Osteocyte (in vitro differentiated cells): ENCODE measurements at regions not wholly inside any gene's neighbourhood (a gene's known extent, or its start where the extent isn't known, plus 50 kb on each side); places are given as distances from the start of the nearest gene placed in this dataset.

Source experiments
- DNase-seq: peaks from one replicate; pipeline ENCODE4 v3.0.0; 2021; ENCODE audit warnings: mixed read lengths; ENCODE audit not compliant: unreplicated experiment; ENCODE audit errors: extremely low spot score
- H3K27ac Mint-ChIP-seq: one replicate; pipeline ENCODE4 v1.8.0; 2021; ENCODE audit warnings: mild to moderate bottlenecking, mixed read lengths; ENCODE audit not compliant: unreplicated experiment
- H3K27me3 Mint-ChIP-seq: one replicate; pipeline ENCODE4 v1.8.0; 2021; ENCODE audit warnings: mixed read lengths; ENCODE audit not compliant: unreplicated experiment
- H3K36me3 Mint-ChIP-seq: one replicate; pipeline ENCODE4 v1.8.0; 2021; ENCODE audit warnings: mixed read lengths; ENCODE audit not compliant: unreplicated experiment
- H3K4me1 Mint-ChIP-seq: one replicate; pipeline ENCODE4 v1.8.0; 2021; ENCODE audit warnings: mixed read lengths; ENCODE audit not compliant: unreplicated experiment
- H3K4me3 Mint-ChIP-seq: one replicate; pipeline ENCODE4 v1.8.0; 2021; ENCODE audit warnings: mild to moderate bottlenecking, moderate library complexity, mixed read lengths; ENCODE audit not compliant: unreplicated experiment
- H3K9me3 Mint-ChIP-seq: one replicate; pipeline ENCODE4 v1.8.0; 2021; ENCODE audit warnings: mixed read lengths; ENCODE audit not compliant: unreplicated experiment
- CTCF ChIP-seq: fragments of 200-600 bp; sonication (generic); IDR thresholded peaks from 2 replicates; pipeline ENCODE4 v1.5.0; 2021; ENCODE audit warnings: antibody characterized with exemption, mild to moderate bottlenecking, moderate library complexity

DNA sequence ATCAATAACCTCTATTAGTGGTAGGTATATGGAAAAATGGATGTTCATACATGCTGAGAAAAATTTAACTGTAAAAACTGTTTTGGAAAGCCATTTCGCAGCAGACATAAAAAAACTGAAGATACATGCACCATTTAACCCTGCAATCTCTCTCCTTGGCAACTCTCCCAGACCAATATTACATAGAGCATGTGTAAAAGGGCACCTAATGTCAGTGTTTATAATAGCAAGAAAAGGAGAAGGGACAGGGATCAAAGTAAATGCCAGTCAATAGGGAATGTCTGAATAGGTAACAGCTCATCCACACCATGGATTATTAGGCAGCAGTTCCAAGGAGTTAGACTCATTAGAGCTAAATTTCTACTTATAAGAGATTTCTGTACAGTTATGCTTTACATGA, 77.2 kb downstream of the BTG1 start:
- TF ChIP-seq CTCF, result no peak
- H3K4me1 Mint-ChIP-seq, result peaks cover 41% of the 10 kb centered on the region
- H3K36me3 Mint-ChIP-seq, result no peaks in the 10 kb centered on the region
- no peak overlapping the region for H3K27ac Mint-ChIP-seq
- H3K9me3 Mint-ChIP-seq, result peaks cover 10% of the 10 kb centered on the region
- H3K4me3 Mint-ChIP-seq, result no peak overlapping the region
- DNase-seq, result no peak
- no peaks in the 10 kb centered on the region for H3K27me3 Mint-ChIP-seq

- no peaks in the 10 kb centered on the region for H3K36me3 Mint-ChIP-seq
- DNase-seq, result no peak
- peak overlapping the region; percentile 93 for H3K27ac Mint-ChIP-seq
- H3K4me1 Mint-ChIP-seq, result peaks cover 66% of the 10 kb centered on the region
- H3K27me3 Mint-ChIP-seq, result no peaks in the 10 kb centered on the region
- TF ChIP-seq CTCF, result no peak
- H3K9me3 Mint-ChIP-seq, result peaks cover 10% of the 10 kb centered on the region
- no peak overlapping the region for H3K4me3 Mint-ChIP-seq
Observed at GRCh38 chr12:92065639-92066038, 80.0 kb downstream of the BTG1 start.

GRCh38 chr12:92065018-92065499, 80.6 kb downstream of the BTG1 start:
- Mint-ChIP-seq H3K27me3 (no peaks in the 10 kb centered on the region), H3K9me3 (peaks cover 7% of the 10 kb centered on the region), H3K4me1 (peaks cover 65% of the 10 kb centered on the region), H3K36me3 (no peaks in the 10 kb centered on the region), H3K27ac (peak overlapping the region; percentile 93), H3K4me3 (peak overlapping the region; percentile 24)
- no peak for TF ChIP-seq CTCF
- no peak for DNase-seq

- peaks cover 69% of the 10 kb centered on the region for H3K4me1 Mint-ChIP-seq
- no peak for DNase-seq
- peak overlapping the region; percentile 72 for H3K27ac Mint-ChIP-seq
- no peak for TF ChIP-seq CTCF
- H3K9me3 Mint-ChIP-seq, result peaks cover 4% of the 10 kb centered on the region
- peak overlapping the region; percentile 14 for H3K4me3 Mint-ChIP-seq
- H3K27me3 Mint-ChIP-seq, result no peaks in the 10 kb centered on the region
- H3K36me3 Mint-ChIP-seq, result no peaks in the 10 kb centered on the region
Observed at GRCh38 chr12:92064422-92064821, 81.2 kb downstream of the BTG1 start.

- no peak for DNase-seq
Observed at GRCh38 chr12:92063641-92064040, 82.0 kb downstream of the BTG1 start.

More at GRCh38 chr12:92063641-92064040, 82.0 kb downstream of the BTG1 start:
- Mint-ChIP-seq H3K27ac (peak overlapping the region; percentile 72), H3K9me3 (peaks cover 3% of the 10 kb centered on the region), H3K36me3 (no peaks in the 10 kb centered on the region), H3K4me3 (no peak overlapping the region), H3K27me3 (no peaks in the 10 kb centered on the region), H3K4me1 (peaks cover 69% of the 10 kb centered on the region)
- no peak for TF ChIP-seq CTCF
